Activated CD4-positive, alpha-beta T cell treated with anti-CD3 and anti-CD28 coated beads for 48 hours (primary cell): ENCODE measurements at regions not wholly inside any gene's neighbourhood (a gene's known extent, or its start where the extent isn't known, plus 50 kb on each side); places are given as distances from the start of the nearest gene placed in this dataset.

Experiments used
- DNase-seq: peaks from one replicate; pipeline ENCODE4 v3.0.0-alpha.2; 2020

DNA sequence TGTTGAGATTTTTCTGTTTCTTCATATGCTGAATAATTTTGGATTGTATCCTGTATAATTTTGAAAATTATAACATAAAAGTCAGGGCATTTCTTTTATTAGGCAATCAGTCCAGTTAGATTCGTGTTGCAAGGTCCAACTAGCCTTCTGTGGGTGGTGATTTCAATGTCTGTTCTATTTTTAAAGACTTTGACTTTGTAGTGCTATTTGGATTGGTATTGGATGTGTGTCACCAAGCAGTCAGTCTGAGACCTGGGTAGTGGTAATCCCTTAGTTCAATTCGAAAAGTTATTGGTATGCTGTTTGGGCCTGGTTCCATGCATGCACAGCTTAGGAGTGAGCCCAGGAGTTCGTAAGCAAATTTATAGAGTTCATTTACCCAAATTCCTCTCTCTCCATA, 82.2 kb downstream of the EPDR1 start:
- DNase-seq: no peak

DNA sequence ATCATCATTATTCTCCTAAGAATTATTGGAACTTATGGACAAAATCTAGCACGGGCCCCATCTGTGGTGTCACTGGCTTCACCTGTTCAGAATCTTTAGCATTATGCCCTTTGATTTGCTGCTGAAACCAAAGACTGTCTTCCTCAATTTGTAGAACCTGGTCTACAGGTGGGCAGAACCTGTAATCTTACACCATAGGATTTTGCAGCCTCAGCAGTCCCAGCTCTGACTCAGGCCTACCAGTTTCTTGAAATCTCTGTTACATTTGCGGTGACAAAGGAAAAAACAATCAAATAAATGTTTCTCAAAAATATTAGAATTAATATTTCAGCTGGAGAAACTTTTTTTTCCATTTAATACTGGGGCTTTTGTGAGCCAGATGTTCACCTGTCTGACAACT, 86.1 kb downstream of the EPDR1 start:
- DNase-seq: no peak

DNA sequence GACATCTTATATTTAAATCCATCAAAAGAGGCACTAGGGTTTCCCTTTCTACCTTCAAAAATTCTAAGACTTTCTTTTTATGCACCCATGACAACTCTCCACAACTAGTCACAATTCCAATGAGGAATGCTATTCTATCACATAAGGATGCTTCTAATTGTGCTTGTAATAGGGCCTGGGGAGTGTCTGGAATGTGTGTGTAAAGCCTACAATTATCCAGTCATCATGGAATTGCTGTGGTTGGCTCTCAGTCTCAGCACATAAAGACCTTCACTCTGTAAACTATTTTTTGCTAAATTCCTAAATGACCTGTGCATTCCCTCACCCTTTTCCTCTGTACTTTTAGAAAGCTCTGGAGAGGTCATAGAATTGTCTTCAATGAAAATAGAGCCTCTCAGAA, 86.7 kb downstream of the EPDR1 start:
- DNase-seq: no peak

DNA sequence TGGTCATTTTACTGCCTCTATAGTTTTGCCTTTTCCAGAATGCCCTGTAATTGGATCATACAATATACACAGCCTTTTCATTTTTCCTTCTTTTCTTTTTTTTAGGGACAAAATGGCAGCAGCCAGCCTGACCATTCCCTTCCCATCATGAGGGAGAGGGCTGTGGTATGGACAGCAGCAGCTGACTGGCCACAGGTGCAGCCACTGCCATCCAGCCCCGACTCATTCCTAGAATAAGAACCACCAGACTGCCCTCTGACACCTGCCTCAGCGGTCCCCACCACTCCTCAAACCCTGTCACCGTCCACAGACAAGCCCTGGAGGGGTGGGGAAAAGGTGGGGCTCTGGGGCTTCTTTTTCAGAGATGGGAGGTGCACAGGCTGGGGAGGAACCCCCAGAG, 92.8 kb downstream of the EPDR1 start:
- no peak for DNase-seq

DNA sequence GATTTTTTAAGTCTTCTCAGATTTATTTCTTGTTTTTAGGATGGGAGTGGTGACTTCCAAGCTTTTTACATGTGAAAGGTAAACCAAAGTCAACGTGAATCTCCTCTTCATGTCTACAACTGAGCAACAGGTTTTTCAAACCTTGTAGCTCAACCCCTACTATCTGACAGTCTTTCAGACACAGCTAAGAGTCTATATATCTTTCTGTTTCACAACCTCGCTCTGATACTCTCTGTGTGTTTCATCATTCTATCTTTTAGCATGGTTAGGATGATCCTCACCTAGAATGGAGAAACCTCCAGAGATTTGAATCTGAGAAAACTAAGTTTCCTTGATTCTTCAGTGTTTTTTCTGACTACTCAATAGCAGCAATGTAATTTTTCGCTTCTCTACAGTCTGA, 96.1 kb downstream of the EPDR1 start:
- no peak for DNase-seq

DNA sequence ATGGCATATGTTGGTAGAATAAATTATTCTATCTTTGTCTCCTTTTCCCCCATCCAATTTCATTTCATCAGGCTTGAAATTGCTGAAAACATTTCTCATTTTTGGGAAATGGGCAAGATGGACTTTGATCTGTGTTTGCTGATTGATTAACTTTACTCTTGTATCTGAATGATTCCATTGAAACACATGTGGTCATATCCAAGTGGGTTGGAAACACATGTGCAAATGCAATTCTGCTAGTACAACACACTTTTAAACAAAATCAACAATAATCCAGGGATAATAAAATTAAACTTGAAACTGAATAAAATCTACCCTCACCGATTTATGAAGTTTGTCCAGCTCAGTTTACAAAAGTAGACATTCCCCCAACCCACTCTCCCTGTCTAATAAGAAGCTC, 96.9 kb downstream of the EPDR1 start:
- DNase-seq: no peak

DNA sequence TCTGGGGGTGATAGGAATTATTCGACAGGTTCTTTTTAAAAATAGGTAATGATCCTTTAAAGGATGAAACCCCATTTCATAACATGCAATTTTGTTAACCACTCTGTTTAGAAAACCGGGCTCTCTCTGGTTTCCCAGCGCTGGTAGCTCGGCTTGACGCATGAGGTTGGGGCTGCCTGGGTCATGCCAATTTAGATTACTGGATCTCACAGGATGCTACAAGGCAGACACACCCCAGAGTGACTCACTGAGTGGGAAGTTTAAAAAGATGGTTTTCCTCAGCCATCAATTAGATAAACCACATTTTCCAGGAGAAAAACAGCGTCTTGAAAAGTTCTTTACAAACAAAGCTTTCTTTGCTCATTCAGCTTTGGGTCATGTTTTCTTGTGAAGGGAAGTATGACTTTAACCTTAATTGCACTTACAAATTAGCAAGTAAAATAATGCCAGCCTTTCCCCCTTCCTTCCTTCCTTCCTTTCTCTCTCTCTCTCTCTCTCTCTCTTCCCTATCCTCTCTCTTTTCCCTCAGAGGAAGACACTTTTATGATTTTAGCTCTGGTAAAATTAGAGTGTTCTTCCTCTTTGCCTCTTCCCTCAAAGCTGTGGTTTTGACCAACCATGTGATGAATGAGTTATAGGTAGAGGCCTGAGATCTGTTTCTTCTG, 99.8 kb downstream of the EPDR1 start:
- DNase-seq: no peak

DNA sequence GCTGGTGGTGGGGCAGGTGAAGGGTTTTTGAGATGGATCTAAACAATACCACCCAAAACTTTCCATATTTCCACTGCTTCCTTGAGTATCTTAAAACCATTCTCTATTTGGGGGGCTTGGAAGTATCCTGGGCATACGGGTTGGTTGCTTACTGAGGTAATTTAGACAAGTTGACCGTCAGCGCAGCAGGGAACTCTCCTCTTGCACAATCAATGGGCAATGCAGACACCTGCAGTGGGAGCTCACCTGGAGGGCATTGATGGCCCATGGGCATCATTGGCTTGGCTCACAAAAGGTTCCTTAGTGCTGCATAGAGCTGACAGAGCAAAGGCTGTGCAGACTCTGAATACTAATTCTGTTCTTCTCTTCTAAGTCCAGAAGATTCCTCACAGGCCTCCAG, 101.5 kb downstream of the EPDR1 start:
- DNase-seq: no peak

DNA sequence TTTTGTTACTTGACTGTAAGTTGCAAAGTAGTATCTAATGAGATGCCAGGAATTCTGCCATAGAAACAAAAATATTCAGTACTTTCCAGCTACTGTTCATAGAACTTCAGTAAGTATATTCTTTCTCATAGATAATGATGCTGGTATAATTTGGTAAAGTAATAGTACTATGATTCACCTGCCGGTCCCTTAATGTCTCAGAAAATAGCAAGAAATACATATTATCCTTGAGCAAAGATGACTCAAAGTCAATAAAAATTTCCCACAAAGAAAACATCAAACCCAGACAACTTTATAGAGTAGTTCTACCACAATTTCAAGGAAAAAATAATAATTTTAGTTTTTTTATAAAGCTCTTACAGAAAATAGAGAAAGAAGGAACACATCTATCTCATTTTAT, 105.4 kb downstream of the EPDR1 start:
- DNase-seq: no peak

DNA sequence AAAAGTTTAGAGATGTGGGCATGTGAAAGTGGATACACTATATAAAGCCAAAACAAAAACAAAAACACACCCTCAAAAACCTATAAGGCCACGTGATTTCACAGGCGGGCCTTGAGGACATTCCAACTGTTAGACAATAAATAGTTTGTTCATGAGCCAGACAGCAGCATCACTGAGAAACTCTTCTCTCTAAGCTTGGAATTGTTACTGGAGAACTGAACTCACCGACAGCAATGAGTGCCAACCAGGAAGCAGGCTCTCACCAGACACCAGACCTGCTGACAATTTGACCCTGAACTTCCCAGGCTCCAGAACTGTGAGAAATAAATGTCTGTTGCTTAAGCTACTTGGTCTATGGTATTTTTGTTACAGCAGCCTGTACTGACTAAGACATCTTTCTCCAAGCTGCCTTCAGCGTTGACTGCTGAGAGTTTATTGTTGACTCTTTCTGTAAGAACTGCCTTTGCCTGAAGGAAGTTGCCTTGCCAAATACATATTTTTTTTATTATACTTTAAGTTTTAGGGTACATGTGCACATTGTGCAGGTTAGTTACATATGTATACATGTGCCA, 107.5 kb downstream of the EPDR1 start:
- DNase-seq: no peak

DNA sequence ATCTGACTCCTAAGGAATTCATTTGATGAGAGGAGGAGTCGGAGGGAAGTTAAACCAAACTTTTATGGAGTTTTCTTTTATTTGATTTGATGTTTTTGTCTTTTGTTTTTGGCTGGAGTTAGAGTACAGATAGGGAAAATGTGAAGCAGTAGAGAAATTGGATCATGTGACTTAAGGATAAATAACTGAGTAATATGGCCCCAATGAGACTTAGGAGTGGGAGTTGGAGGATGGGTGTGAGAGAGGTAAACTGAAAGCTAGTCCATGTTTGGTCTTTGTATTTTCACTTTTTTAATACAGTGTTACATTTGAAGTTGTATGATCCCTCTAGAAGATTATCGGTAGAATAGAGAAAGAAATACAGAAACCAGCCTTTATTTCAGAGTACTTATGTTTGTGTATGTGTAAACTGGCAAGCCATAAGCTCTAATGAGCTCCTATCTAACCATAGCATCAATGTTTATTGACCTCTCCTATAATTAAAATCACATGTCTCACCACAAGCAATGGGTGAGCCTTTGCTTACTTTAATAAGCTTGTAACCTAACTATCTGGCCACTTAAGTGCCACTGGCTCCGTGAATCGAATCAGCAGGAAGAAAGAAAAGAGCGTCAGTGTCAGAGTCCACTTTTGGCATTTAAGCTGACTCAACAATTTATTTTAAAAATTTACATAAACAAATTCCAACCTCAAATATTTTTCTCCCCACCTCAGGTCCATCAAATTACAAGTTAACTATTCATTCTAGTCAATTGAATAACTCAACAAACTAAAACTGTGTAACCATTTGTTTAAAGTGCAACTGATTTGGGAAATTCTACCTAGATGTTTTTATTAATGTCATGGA, 113.8 kb downstream of the EPDR1 start:
- DNase-seq: no peak

DNA sequence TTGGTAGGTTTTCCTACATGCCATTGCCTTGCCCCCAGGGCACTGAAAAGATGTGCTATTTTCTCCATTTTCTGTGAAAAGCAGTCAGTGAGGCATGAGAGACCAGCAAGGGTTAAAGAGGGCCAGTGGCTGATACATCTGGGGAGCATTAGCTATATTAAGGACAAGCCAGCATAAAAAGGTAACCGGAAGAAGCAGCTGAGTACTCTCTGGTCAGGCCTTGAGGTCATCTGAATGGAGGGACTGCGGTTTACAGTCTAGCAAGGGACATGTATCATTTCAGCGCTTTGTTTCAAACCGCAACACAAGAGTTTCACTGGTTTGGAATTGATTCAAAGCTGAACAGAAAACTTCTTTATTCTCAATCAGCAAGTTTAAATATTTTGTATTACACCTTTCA, 120.4 kb downstream of the EPDR1 start:
- no peak for DNase-seq

DNA sequence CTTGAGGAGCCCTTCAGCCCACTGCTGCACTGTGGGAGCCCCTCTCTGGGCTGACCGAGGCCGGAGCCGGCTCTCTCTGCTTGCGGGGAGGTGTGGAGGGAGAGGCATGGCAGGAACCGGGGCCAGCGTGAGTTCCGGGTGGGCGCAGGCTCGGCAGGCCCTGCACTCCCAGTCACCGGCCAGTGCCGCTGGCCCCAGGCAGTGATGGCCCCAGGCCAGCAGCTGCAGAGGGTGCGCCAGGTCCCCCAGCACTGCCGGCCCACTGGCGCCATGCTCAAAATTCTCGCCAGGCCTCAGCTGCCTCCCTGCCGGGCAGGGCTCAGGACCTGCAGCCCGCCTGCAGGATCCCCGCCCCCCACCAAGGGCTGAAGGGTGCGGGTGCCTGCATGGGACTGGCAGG, 128.4 kb upstream of the STARD3NL start:
- no peak for DNase-seq

DNA sequence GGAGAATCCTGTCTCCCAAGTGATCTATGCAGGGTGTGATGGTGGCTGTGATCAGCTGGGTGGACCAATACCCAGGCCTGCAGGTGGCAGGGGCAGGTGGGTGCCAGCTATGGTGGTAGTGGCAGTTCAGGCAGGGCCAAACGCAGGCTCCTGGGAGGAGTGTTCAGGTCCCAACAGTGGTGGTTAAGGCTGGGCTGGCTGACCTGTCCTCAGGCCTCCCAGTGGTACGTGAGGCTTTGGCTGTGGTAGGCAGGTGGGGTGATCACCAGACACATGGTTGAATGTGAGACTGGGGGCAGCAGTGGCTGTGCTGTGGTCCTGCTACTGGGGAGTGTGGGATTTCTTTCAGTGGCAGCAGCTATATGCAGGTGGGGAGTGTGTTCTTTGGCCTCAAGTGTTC, 126.7 kb upstream of the STARD3NL start:
- DNase-seq: no peak

DNA sequence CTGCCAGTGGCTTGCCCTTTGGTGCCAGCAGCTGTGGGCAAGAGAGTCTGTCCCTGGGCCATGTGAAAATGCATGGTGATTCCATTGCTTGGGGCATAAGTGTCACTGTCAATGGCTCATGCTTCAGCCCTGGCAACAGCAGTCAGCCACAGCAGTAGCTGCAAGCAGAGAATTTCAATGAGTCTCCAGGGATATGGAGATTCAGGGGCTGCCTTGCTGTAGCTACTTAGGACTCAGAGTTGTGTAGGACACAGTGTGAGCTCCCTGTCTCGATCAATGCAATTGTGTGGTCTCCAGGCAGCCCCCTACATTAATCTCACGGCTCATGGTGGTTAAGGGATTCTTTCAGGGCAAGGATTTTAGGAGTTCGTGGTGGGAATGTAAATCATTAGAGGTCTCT, 126.3 kb upstream of the STARD3NL start:
- DNase-seq: no peak

DNA sequence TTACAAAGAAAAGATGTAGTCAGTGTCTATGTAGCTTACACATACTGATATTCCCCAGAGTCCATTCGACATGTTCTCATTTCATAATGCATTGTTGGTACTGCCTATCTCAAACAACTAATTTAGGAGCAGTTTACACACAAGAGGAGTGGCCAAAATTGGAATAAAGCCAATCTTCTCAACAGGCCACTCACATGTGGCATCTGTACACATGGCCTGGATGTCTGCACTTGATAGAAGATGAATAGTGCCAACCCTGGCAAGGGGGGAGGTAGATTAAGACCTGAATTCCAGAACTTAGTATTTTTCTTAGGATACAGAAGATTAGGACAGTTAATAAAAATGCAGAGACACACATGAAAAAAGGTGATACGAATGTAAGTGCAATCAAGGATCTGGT, 125.3 kb upstream of the STARD3NL start:
- DNase-seq: no peak

DNA sequence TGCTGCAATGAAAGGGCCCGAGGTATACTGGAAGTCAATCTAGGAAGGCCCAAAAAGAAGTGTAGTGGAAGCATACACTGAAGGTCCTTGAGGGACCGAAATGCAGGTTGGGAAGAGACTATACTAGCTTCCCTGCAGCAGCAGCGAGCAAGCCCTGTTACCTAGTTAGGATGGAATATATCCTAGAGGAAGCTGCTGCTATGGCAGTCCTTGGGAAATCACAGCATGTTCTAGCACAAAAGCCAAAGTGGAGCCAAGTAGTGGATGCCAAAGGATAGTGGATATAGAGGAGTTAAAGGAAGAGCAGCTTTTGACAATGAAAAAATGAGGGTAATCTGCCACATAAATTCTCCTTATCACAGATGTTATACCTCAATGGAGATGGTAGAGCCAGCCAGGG, 123.8 kb upstream of the STARD3NL start:
- DNase-seq: no peak

DNA sequence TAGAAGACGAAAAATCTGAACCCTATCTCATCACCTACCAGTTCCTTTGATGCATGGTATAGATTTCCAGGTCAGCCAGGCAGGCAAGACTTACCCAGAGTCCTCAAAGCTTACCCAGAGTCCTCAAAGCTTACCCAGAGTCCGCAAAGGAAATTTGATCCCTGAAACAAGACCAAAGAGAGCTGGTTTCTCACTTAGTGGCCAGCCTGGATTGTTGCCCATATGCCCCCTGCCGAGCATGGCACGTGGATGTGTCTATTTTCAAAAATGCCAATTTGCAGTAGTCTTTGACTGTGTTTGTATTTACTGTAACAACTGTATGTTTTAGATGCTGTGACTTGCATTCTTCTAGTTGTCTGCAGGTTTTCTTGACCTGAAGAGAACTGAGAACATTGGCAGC, 120.2 kb upstream of the STARD3NL start:
- no peak for DNase-seq

DNA sequence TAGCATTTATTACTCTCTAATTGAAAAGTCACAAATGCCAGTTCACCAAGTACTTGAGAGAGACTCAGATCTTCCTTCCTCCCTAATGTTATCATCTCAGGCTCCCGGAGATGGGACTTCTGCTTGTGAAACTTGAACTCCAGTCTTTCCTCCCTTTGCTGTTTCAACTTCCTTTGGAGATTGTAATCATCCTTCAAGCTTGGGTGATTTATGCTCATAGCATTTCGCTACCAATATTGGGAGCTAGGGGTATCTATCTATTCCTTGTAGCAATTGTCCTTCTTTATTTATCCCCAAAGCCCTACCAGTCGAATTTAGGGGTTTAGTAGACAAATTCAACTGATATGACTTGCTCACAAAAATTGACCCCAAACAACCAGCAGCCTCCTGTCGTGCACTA, 117.9 kb upstream of the STARD3NL start:
- DNase-seq: no peak

DNA sequence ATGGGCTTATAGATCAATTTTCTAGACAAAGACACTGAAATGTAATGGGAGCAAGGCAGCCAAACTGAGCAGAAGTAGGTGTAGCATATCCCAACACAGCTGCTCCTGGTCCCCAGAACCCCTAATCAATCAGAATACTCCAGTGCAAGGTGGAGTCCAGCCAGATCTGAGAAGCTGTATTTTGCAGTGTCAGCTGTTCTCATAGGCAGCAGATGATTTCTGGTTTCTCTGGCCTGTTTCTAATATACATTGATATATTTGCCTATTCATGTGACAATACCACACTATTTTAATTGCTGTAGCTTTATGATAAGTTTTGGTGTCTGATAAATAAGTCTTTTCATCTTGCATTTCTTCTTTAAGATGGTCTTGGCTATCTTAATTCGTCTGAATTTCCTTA, 117.4 kb upstream of the STARD3NL start:
- DNase-seq: no peak

DNA sequence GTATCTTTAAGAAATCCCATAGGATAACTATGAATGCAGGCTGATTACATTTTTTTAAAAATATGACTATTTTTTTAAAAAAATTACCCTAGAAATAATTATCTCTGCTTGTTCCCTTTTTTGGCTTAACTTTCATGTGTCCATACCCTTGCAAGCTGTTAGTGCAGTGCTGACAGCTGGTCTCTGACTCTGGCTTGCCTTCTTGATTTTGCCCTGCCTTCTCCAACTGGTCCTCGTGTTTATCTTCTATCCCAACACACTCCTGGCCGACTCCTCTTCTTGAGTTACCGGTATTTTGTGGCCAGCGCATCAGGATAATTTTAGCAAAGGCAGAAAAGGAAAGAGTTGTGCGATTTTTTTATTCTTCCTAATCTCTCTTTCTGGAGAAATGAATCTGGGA, 111.7 kb upstream of the STARD3NL start:
- no peak for DNase-seq

DNA sequence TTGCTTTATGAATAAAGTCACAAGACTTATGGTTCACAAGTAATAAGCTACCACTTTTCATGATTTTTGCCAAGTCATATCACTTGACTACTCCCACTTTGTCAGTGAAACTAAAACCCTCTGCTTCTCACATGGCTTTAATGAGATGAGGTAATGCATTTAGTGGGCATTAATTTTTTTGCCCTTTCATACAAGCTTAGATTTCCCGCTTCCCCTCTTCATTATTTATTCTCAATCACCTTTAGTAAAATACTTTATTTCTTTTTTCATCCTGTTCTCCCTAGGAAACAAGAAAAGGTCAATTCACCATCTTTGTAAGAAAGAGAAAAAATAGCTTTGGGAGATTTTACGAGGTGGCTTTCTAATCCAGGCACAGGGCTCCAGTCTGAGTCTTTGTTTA, 109.6 kb upstream of the STARD3NL start:
- DNase-seq: no peak

DNA sequence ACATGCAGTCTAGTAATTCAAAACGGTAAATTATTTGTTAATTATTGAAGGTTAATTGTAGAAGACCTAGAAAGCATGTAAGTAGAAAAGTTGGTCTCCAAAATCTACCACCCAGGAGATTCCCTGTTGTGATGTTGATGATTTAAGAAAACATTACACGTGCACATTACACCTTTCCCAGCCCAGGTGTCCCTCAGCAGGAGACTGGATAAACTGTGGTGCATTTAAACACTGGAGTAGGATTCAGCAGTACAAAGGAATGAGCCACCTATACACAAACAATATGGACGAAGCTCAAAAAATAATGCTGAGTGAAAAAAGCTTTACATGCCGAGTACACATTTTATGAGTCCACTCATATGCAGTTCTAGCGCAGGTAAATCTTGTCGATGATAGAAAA, 109.0 kb upstream of the STARD3NL start:
- DNase-seq: no peak

DNA sequence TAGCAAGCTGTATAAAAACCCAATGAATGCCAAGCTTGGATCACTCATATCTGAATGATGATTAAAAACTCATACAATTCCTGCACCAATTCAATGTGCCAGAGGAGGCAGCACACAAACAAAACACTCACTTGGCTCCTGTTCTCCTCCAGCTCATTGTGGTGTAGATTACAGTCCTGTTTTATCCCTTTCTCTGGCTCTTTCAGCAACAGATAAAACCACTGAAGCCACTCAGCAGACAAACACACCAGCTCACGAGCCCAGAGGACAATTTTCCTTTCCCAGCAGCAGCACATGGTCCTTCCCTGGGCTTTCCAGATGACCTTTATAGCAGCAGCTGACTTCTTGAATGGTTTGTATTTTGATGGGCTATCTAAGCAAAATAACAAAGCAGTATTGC, 107.3 kb upstream of the STARD3NL start:
- peak; percentile 12 for DNase-seq

DNA sequence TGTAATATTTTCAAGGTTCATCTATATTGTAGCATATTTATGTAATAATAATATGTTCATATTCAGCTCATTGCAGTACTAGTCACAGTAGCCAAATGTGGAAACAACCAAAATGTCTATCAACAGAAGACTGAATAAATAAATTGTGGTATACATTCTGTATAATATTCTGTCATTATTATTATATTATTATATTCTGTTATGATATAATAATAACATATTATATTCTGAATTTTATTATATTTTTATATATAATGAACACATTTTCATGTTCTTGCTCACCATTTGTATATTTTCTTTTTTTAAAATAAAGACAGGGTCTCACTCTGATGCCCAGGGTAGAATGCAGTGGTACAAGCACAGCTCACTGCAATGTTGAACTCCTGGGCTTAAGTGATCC, 91.2 kb upstream of the STARD3NL start:
- DNase-seq: no peak
